ENCODE measurements at regions not wholly inside any gene's neighbourhood (a gene's known extent, or its start where the extent isn't known, plus 50 kb on each side); places are given as distances from the start of the nearest gene placed in this dataset.
"Not testable (repeated sequence)": the region's sequence is repeated elsewhere in the genome, so short reads cannot be mapped to it uniquely, and the experiment has no call there.

DNA sequence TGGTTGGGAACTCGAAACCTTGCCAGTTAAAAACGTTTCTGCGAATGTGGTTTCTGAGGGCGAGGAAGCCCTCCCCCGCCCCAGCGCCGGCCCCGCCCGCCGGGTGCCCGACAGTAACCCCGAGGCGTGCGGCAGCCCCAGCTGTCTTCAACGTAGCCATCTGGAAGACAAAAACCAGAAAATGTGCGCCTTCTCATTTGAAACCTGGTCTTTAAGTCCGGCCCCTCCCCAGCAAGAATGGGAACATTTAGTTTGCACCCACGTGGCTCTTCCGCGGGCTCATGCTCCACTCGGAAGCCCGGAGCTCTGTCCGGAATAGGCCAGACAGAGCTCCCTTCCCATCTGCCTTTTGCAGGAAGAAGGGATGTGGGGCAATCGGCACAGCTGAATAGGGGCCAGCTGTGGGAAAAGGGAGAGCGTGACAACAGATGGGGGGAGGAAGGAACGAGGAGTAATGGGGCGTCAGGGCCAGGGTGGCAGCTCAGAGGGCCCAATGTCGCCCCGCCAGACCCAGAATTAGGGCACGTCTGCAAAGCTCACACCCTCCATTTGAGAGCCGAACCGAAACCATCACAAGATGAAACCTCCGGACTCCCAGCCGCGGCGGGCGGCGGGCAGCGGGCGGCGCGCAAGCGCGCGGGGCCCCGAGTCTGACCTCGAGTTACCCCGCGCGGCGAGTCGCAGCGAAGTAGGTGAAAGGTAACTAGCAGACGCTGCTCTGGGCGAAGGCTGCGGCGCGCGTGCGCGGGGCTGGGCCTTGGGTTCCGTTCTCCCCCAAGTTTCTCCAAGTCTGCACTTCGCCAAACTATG is 63.4 kb upstream of the ABCA1 start:
- peaks cover 38% of the 10 kb centered on the region for H3K4me1 Mint-ChIP-seq
- peak; percentile 55 for DNase-seq (ENCODE audit: low read depth, low spot score)
- no peak for TF ChIP-seq CTCF (conservative IDR thresholded peaks at IDR 0.05)
- peaks cover 4% of the 10 kb centered on the region for H3K9me3 Mint-ChIP-seq
- H3K27ac Mint-ChIP-seq (ENCODE audit: unreplicated experiment), result peak overlapping the region; percentile 55
- H3K36me3 Mint-ChIP-seq (ENCODE audit: low read depth), result no peaks in the 10 kb centered on the region
- peak overlapping the region; percentile 87 for H3K4me3 Mint-ChIP-seq
- peaks cover 17% of the 10 kb centered on the region for H3K27me3 Mint-ChIP-seq (ENCODE audit: low read depth)

DNA sequence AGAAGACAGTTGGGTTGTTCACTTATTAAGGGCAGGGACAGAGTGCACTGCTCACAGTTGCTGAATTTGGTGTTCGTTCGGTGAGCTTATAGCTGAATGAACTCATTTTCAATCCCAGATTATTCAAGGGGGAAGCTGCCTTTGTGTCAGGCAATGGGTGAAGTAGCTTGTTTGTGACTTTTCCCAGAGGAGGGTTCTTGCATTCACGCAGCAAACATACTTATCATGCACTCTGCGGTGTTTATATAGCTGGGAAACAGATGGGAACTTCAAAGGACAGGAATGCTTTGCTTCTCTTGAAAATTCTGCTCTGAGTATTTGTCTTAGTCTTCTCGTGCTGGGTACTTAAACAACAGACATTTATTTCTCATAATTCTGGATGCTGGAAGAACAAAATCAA is 64.7 kb upstream of the ABCA1 start:
- TF ChIP-seq CTCF (conservative IDR thresholded peaks at IDR 0.05), result no peak
- DNase-seq (ENCODE audit: low read depth, low spot score), result no peak
- no peak overlapping the region for H3K27ac Mint-ChIP-seq (ENCODE audit: unreplicated experiment)
- H3K4me3 Mint-ChIP-seq, result peak overlapping the region; percentile 76
- no peaks in the 10 kb centered on the region for H3K9me3 Mint-ChIP-seq
- peaks cover 17% of the 10 kb centered on the region for H3K27me3 Mint-ChIP-seq (ENCODE audit: low read depth)
- H3K36me3 Mint-ChIP-seq (ENCODE audit: low read depth), result no peaks in the 10 kb centered on the region
- H3K4me1 Mint-ChIP-seq, result peaks cover 42% of the 10 kb centered on the region

- H3K9me3 Mint-ChIP-seq, result no peaks in the 10 kb centered on the region
- peaks cover 17% of the 10 kb centered on the region for H3K27me3 Mint-ChIP-seq (ENCODE audit: low read depth)
- H3K4me1 Mint-ChIP-seq, result peaks cover 48% of the 10 kb centered on the region
- no peak overlapping the region for H3K27ac Mint-ChIP-seq (ENCODE audit: unreplicated experiment)
- no peak for TF ChIP-seq CTCF (conservative IDR thresholded peaks at IDR 0.05)
- no peaks in the 10 kb centered on the region for H3K36me3 Mint-ChIP-seq (ENCODE audit: low read depth)
- no peak for DNase-seq (ENCODE audit: low read depth, low spot score)
- peak overlapping the region; percentile 76 for H3K4me3 Mint-ChIP-seq
These were observed 65.5 kb upstream of the ABCA1 start for GRCh38 chr9:104993291-104993963.

- DNase-seq (ENCODE audit: low read depth, low spot score), result no peak
- H3K27ac Mint-ChIP-seq (ENCODE audit: unreplicated experiment), result no peak overlapping the region
These were observed 69.6 kb upstream of the ABCA1 start for GRCh38 chr9:104997536-104997935.

DNA sequence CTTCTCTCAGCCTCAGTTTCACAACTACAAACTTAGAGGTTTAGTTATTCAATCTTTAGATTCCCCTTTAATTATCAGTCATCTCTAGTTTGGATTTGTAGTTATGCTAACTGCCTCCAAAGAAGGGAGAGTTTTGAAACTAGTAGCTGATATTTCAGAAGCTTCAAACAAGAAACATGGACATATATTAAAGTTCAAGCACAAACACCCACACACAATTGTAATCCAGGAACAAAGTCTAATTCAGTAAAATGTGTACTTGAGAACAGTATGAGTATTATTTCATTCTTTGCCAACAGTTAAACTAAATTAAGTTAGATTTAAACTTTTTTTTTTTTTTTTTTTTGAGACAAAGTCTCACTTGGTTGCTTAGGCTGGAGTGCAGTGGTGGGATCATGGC is 71.2 kb upstream of the ABCA1 start:
- Mint-ChIP-seq H3K36me3 (ENCODE audit: low read depth) (no peaks in the 10 kb centered on the region), H3K27ac (ENCODE audit: unreplicated experiment) (no peak overlapping the region), H3K27me3 (ENCODE audit: low read depth) (no peaks in the 10 kb centered on the region), H3K9me3 (no peaks in the 10 kb centered on the region), H3K4me3 (no peak overlapping the region), H3K4me1 (peaks cover 16% of the 10 kb centered on the region)
- no peak for TF ChIP-seq CTCF (conservative IDR thresholded peaks at IDR 0.05)
- no peak for DNase-seq (ENCODE audit: low read depth, low spot score)

More at GRCh38 chr9:104997536-104997935, 69.6 kb upstream of the ABCA1 start:
- Mint-ChIP-seq H3K4me3 (no peak overlapping the region), H3K36me3 (ENCODE audit: low read depth) (no peaks in the 10 kb centered on the region), H3K9me3 (no peaks in the 10 kb centered on the region), H3K4me1 (peaks cover 32% of the 10 kb centered on the region), H3K27me3 (ENCODE audit: low read depth) (peaks cover 4% of the 10 kb centered on the region)
- no peak for TF ChIP-seq CTCF (conservative IDR thresholded peaks at IDR 0.05)

- not testable (repeated sequence) for H3K27ac Mint-ChIP-seq (ENCODE audit: unreplicated experiment); H3K4me3 Mint-ChIP-seq; H3K27me3 Mint-ChIP-seq (ENCODE audit: low read depth); H3K36me3 Mint-ChIP-seq (ENCODE audit: low read depth); DNase-seq (ENCODE audit: low read depth, low spot score); H3K9me3 Mint-ChIP-seq
- peaks cover 16% of the 10 kb centered on the region for H3K4me1 Mint-ChIP-seq
These were observed 72.6 kb upstream of the ABCA1 start for GRCh38 chr9:105000529-105000928.
